ENCODE measurements at regions not wholly inside any gene's neighbourhood (a gene's known extent, or its start where the extent isn't known, plus 50 kb on each side); places are given as distances from the start of the nearest gene placed in this dataset.

DNA sequence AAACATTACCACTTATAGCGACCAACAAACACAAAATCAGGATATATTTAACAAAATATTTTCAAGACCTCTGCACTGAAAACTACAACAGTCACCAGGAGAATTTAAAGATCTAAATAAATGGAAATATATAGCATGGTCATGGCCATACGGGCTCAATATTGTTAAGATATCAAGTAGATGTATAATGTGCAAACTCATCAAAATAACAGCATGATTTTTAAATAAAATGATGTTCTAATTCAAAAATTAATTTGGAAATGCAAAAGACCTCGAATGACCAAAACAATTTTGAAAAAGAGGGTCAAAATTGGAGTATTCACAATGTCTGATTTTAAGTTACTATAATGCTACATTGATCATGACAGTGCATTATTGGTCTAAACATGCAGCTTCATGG lies 159.1 kb upstream of the NDN start:
- DNase-seq (ENCODE audit: low spot score), result no peak
- no peak for TF ChIP-seq CTCF (IDR thresholded peaks at IDR 0.05; ENCODE audit: extremely low read depth, missing control alignments)

DNA sequence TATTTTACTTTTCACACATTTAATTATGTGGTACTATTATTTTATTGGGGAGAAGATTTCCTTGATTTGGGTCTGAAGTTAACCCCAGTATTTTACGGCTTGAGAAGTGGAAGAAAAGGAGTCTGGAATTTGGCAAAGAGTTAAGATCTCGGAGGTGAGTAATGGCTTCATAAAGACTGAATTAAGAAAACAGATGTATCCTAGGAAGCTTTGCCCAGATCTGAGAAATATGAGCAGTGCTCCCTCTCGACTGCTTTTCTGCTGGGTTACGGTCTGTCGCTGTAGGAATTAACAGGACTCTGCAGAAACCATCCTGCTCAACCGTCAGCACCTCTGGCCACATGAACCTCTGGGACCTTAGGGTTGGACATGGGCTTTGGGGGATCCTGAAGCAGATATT lies 163.6 kb upstream of the NDN start:
- DNase-seq (ENCODE audit: low spot score), result no peak
- TF ChIP-seq CTCF (IDR thresholded peaks at IDR 0.05; ENCODE audit: extremely low read depth, missing control alignments), result no peak

DNA sequence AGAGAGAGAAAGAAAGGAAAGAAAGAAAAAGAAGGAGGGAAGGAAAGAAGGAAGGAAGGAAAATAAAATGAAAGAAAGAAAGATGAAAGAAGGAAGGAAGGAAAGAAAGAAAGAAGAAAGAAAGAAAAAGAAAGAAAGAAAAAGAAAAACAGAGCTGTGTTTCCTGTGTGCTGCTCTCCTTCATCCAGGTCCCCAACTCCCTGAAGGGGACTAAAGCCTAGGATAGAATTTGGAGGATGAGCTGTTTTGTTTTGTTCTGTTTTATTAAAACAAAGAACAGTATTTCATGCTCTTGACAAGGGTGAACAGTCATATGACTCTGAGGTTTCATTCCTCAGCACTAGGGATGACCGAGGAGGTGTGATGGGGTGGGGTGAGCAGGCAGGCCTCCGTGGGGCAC lies 164.8 kb upstream of the NDN start:
- no peak for DNase-seq (ENCODE audit: low spot score)
- no peak for TF ChIP-seq CTCF (IDR thresholded peaks at IDR 0.05; ENCODE audit: extremely low read depth, missing control alignments)

DNA sequence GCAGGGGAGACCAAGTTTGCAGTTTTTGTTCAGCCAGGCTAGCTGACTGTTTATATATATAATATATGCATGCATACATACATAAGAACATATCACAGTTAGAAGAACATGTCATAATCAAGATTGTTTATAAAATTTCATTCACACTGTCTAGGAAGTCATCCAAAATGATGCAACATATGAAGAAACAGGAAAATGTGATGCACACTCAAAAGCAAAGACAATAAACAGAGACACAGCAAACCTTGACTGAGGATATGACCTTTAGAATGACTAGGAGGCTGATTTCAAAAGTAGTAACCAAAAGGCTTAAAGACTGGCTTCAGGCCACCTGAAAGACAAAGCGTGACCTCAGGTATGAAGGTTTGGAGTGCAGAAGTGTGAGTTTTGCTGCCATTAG lies 166.2 kb upstream of the NDN start:
- TF ChIP-seq CTCF (IDR thresholded peaks at IDR 0.05; ENCODE audit: extremely low read depth, missing control alignments), result no peak
- no peak for DNase-seq (ENCODE audit: low spot score)

DNA sequence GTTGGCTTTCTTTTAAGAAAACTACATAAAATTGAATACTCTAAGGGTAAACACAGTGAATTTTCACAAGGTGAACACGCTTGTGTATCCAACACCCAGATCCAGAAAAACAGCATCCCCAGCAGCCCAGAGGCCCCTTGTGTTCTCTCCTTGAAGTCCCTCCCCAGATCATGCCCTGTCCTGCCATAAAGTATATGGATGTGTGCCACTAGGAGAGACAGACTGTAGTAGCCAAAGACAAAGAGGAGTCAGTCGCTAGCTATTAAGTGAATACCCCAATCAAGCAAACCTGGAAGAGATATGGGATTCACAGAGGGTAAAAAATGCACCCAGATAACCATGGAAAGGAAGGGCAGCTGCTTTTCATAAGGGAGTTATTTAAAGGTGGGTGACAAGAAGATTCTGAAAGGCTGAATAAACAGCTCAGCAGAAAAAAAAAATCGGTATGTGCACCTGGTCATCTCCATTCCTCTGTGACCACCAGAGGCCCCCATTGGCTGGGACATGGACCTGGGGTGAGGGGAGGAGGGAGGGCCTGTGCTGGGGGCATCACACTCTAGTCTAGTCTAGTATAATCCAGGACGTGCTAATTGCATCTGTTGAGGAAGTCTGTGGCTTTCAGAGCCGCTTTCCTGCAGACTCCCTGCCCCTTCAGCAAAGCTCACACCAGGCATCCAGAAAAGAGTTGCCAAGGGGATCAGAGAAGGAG lies 167.3 kb upstream of the NDN start:
- no peak for DNase-seq (ENCODE audit: low spot score)
- TF ChIP-seq CTCF (IDR thresholded peaks at IDR 0.05; ENCODE audit: extremely low read depth, missing control alignments), result no peak

GRCh38 chr15:23854912-23855659 lies 168.0 kb upstream of the NDN start:
- no peak for TF ChIP-seq CTCF (IDR thresholded peaks at IDR 0.05; ENCODE audit: extremely low read depth, missing control alignments)
- no peak for DNase-seq (ENCODE audit: low spot score)

GRCh38 chr15:23855947-23856346 lies 168.8 kb upstream of the NDN start:
- TF ChIP-seq CTCF (IDR thresholded peaks at IDR 0.05; ENCODE audit: extremely low read depth, missing control alignments), result no peak

More at GRCh38 chr15:23855947-23856346, 168.8 kb upstream of the NDN start:
- DNase-seq (ENCODE audit: low spot score), result no peak

Measured in GM20000 (cell line).